G401 (cell line): ENCODE measurements at regions not wholly inside any gene's neighbourhood (a gene's known extent, or its start where the extent isn't known, plus 50 kb on each side); places are given as distances from the start of the nearest gene placed in this dataset.

Source experiments
- DNase-seq: peaks from one replicate; pipeline ENCODE4 v3.0.0-alpha.2; 2015; ENCODE audit warnings: low spot score
- in situ Hi-C: cut with HindIII; loops from 2 replicates; pipeline ENCODE4 v1.10.0; 2016; ENCODE audit warnings: low sequenced_read_pairs, mixed read lengths

DNA sequence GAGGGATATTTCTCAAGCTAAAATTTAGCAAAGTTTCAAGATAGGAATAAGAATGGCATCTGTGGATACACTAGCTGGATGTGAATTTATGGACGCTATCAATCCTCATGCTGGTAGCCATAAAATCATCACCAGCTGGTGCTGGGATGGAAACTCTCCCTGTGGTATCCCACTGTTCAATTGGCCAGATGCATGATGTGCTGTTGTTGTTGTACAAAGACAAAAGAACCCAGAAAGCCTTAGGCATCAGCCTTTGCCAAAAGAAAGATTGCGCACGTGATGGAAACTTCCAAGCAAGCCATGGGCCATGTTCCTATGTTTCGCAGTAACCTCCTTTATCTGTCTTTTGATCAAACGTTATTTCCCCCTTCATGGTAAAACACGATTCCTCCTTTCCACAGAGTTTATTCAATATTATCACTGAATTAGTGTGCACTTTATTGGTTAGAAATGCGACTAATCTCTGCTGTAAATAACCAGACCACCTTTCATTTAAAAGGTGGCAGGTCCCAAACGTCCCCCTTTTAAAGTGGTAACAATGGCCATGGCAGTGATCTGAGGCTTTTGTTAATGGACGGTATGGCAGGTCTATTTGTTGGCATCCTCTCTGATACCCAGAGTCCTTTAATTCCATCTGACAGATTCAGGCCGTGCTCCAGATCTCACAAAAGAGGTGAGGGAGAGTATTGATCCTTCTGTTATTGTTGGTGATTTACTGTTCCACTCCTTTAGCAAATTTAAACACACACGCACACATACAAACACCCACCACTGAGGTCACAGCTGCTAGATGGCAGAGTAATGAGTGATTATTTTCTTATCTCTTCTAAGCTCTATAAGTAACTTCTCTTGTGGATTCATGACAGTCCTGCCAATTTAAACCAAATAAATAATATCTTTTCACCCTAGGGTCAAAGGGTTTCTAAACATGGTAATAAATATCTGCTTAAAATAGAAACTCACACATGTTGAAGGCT is 291.2 kb upstream of the KCNMB2 start:
- DNase-seq = peak; percentile 8
- in situ Hi-C loops = no loop called here

DNA sequence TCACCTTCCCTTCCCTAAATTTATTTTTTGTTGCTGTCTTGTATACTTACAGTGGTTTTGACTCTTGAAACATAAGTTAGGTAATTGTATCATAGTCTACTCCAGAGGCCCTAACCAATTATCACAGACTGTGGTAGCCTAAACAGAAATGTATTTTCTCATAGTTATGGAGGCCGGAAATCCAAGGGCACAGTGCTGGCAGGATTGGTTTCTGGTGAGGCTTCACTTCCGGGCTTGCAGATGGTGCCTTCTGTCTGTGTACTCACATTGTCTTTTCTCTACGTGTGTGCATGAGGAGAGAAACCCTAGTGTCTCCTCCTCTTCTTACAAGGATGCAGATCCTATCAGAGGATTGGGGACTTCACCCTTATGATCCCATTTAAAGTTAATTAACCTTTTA is 290.2 kb upstream of the KCNMB2 start:
- in situ Hi-C loops = no loop called here
- DNase-seq = no peak

DNA sequence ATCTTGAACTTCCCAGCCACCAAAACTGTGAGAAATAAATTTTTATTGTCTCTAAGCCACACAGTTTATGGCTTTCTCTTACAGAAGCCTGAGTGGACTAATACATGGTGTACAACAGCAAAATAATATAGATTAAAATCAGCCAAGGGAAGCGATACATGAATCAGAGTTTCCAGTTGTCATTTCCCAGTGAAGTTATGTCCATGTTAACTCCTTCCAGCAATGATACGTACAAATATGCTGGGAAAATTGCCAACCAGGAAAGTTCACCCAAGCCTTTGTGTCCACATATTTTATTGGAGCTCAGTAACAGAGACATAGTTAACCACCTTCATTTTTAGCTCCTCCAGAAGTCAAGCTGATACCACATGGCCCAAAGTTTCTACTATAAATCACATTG is 280.9 kb upstream of the KCNMB2 start:
- DNase-seq = no peak

DNA sequence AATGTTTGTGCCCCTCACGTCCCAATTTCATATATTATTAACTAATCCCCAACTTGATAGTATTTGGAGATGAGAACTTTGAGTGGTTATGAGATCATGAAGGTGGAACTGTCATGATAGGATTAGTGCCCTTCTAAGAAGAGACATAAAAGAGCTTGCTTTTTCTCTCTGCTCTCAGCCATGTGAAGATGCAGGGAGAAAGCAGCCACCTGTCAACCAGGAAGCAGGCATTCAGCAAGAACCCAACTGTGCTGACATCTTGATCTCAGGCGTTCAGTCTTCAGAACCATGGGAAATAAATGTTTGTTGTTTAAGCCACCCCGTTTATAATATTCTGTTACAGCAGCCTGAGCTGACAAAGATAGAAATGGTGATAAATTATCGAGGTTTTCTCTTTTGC is 278.7 kb upstream of the KCNMB2 start:
- in situ Hi-C loops = no loop called here
- peak; percentile 62 for DNase-seq

More for the DNA sequence above, 280.9 kb upstream of the KCNMB2 start:
- in situ Hi-C loops = no loop called here

DNA sequence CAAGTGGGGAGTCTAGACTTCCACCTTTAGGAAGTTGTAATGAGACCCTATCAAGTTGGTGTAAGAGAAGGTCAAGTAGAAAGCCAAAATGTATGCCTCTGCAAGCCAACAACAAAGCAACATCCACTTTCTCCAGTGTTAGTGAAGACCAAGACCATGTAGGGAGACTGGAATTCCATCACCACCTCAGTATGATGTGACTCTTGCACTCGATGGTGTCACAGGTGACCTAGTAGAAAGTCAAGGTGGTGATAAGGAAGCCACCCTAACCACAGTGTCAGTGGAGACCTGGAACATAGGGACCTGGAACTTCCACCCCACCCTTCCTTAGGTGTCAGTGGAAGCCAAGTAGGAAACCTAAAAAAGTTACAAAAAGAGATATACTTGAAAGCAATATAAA is 278.1 kb upstream of the KCNMB2 start:
- DNase-seq = no peak
- in situ Hi-C loops = no loop called here

DNA sequence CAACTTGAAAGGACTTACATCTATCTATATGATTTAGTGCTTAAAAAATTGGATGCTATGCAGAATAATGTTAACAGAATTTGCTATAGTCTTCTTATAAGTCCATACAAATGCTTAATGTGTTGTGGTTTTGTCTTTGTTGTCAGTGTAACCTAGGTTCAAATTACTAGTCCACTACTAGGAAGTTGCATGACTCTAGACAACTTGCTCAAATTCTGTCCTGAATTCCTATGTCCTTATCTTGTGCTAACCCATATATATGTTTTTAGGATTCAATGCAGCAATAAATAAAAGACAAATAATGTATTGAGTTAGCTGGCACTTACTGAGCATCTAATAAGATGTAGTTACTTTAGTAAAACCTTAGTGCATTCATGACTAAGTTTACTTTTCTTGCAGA is 276.5 kb upstream of the KCNMB2 start:
- DNase-seq = no peak
- in situ Hi-C loops = no loop called here

DNA sequence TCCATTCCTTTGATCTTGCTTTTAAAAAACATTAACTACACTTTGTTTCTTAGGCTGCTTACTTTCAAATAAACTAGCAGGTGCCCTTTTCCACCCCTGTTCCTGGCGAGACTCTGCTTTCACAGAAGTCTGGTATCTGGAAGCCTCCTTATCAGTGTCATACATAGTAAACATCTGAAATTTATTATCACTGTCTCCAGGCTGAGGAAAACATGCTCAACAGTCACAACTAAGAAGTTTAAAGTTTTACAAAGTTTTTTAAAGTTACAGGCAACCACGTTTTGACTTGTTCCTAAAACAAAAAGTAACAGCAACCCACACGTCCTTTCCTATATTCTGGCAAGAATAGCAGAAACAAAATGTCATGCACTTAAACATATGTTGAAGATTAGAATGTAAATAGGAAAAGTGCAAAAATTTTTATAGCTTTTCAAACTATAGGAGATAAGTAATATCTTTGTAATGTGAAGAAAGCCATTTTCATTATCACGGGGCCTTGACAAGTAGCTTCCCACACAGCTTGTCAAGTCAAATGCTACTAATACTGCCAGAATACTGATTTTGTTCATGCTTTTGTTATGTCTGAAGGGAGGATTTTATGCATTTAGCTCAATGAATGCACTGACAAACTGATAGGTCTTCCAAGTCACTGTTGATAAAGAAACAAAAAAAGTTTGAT is 275.2 kb upstream of the KCNMB2 start:
- in situ Hi-C loops = no loop called here

DNA sequence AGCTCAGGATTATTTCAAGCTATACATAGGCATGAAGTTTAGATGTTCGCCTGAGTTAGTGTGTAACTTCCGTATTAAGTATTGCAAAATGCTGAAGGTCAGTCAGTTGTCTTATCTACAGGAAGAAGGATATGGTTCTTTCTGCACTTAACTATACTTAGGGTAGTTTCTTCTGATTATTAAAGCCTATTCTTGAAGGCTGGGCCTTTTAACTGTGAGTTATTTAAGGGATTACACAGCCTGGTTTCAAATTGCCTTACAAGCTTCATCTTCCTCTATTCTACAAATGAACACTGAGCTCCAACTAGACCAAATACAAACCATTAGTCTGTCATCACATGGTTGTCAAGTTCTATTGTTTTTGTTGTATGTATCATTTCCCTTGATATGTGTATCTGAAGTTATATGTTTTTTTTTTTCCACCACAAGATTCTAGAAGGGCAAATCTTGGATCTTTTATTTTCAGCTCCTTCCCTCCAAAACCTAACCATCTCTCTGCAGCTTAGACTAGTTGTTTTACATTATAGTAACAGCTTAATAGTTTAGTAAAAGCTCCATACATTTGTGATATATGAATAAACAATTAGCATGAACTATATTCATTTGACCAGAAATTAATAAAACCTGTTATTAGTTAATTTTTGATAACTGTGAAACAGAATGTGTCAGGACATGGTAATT is 272.9 kb upstream of the KCNMB2 start:
- no peak for DNase-seq
- in situ Hi-C loops = no loop called here

More for the DNA sequence above, 275.2 kb upstream of the KCNMB2 start:
- DNase-seq = no peak

DNA sequence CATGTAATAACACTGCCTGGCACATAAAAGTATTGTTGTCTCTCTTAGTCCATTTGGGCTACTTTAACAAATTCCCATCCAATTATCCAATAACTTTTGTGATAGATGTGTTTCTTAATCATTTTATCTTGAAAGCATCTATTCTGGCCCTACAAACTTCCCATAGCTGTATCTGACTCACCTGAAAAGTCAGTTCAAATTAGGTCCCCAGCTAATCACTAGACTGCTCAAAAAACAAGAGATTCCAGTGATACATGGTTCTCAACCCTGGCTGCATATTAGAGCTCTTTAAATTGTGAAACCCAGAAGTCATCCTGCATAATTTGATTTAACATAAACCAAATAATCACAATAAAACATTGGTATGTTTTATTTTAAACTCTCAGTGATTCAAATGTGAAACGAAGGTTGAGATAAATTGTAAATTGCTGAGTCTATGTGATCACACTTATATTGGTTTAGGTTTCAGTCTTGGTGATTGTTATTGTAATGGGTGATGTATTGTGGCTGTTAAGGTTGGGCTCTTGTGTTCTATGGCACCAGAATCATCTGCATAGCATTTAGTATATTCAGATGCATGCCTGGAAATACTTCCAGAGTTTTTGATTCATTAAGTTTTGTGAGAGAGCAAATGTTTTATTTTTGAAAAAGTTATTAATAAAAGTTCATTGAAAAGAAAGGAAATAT is 268.9 kb upstream of the KCNMB2 start:
- no peak for DNase-seq

DNA sequence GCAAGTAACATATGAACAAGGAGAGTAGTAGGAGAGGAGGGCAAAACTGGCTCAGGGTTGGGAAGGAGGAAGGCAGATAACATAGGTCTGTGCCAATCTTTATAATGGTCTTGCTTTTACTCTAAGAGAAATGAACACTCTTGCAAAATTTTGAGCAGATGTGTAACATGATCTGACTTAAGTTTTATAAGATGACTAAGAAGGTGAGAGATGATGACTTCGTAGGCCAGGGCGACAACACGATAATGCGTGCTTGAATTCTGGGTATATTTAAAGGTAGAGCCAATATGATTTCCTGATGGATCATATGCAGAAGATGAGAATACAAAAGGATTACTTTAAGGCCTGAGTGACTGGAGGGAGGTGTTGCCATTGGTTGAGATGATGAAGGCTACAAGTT is 265.4 kb upstream of the KCNMB2 start:
- DNase-seq = no peak
- in situ Hi-C loops = no loop called here

More for the DNA sequence above, 268.9 kb upstream of the KCNMB2 start:
- in situ Hi-C loops = no loop called here

DNA sequence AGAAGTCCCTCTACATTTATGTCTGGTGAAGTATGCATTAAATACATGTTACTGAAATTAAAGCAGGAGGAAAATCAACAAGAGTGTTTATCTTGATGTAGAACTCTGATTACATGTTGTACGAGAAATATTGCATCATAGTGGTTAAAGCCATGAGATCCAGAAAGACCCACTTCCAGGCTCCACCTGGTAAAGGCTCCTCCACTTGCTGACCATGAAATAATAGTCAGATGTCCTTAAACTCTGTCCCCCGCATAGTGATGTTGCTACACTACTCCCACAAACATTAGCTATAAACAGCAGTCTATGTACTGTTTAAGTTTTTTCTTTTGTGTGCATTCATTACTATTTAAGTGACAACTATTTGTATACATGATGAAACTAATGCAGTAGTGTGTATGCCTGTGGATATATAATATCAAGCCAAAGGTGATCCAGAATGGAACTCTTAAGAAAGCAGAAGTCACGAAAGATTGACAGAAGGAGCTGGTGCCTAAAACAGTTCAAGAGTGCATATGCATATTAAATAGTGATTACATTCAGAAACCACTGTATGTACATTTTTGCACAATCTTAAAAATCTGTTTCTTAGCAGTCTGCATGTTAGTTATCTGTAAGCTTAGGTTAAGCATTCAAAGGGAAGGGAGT is 264.4 kb upstream of the KCNMB2 start:
- in situ Hi-C loops = no loop called here

DNA sequence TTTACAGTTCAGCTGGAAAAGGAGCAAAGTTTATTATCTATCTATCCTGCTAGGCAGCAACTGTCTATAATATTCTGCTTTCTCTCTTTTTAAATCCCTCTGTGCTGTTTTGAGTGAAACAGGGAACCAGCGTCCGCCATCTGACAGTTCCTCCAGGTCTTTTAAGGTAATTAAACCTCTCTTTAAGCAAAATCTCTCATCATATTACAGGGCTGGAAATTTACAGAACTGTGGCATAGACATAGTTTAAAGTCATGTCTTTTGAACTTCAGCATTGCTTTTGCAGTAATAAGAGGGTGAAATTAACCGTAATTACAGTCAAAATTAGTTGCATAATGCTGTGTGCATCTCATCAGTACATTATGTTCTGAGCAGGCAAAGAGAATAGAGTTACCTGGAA is 263.4 kb upstream of the KCNMB2 start:
- in situ Hi-C loops = no loop called here
- no peak for DNase-seq

More for the DNA sequence above, 264.4 kb upstream of the KCNMB2 start:
- DNase-seq = no peak

DNA sequence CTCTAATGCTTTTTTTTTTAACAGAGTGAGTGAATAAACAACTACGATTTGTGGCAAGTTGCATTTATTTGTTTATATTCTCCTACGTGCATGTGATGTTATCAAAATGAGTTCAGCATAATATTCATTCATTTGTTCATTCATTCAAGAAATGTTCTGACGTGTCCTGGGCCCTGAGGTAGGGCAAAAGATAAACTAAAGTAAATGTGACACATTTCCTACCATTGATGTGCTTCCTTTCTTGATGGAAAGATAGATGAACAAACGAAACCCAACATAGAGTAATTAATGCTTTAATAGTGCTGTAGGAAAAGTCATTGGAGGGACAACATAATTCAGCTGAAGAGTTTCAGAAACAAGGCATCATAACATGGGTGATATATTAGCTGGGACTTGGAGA is 261.5 kb upstream of the KCNMB2 start:
- DNase-seq = no peak
- in situ Hi-C loops = no loop called here

DNA sequence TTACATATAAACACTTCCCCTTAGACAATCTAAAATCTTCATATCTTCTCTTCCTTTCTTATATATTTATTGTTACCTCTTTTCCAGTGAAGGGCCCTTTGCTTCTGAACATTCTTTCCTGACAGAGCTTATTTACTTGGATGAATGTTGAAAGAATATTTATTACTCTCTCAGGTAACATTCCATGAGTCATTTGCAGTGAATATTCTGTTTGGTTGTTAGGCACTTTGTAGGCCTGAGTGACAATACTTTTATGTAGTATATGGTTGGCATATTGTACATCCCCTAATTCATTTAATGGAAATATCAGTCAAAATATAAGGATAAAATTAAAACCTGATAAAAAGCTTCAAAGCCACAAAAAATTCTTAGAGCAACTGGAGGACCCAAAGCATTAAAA is 260.9 kb upstream of the KCNMB2 start:
- in situ Hi-C loops = no loop called here
- DNase-seq = no peak

DNA sequence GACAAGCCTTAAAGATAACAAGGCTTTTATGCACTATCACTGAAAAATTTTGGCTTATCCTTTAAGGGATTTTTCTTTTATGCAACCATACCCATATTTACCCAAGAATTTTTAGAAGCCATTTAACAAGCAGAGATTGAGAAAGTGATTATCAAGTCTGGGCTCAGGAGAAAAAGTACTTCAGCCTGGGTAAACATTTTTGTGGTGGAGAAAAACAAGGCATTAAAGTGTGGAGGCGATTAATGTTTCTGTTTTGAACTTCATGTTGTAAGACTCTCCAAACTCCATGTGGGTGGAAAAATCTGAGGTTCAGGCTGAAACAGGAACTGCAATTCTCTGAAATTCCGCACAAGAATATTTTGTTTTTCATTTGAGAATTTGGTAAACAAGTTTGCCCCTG is 260.4 kb upstream of the KCNMB2 start:
- in situ Hi-C loops = no loop called here
- no peak for DNase-seq

DNA sequence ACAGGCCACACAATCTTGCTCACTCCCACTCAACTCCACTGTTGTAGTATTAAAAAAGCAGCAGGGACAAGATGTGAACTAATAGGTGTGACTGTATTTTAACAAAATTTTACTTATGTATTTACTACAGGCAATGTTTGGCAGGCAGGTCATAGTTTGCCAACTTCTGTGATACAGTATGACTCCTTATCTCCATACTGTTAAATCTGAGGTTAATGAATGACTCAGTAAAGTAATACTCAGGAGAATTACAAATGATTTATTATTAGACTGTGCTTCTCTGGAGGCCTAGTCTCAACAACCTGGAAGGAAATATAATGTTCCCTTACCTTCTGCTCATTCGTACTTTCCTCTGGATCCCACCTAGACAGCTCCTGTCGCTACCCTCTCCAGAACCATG is 258.6 kb upstream of the KCNMB2 start:
- in situ Hi-C loops = no loop called here
- DNase-seq = no peak

DNA sequence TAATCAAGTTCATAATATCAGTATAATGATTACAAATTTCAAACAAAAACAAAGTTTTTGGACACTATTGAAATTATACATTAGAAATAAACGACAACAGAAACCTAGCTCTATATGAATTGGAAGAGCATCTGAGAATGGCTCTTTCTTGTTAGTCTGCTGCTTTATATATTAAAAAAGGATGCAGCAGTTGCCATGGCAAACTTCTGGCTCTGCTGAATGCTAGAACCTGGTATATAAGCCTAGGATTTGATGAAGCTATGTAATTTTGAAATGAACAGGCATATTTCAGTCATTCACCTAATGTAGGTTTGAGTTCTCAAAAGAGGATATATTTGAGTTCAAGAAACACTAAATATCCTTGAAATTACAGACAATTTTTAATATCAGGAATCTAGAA is 252.7 kb upstream of the KCNMB2 start:
- DNase-seq = no peak
- in situ Hi-C loops = no loop called here

DNA sequence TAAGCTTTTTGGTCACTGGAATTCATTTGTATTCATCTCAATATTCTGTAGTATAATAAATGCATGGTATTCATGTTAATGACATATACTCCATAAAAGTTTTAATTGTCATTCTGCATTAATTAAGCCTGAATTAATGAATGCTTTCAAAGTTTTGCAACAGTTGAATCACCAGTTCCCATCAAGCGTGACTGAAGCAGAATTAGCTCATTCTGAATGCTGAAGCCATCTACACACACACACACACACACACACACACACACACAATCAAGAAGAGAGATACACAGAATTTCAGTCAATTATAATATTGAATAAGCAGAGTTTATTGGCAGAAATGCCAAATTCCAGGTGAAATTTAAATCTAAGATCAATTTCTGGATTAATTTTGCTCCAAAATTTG is 252.1 kb upstream of the KCNMB2 start:
- in situ Hi-C loops = no loop called here
- DNase-seq = no peak

DNA sequence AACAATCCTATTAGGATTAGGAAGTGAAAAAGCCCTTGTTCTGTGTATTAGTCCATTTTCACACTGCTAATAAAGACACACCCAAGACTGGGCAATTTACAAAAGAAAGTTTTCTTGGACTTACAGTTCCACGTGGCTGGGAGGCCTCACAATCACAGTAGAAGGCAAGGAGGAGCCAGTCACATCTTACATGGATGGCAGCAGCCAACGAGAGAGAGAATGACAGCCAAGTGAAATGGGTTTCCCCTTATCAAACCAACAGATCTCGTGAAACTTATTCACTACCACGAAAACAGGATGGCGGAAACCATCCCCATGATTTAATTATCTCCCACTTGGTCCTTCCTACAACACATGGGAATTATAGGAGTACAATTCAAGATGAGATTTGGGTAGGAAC is 248.2 kb upstream of the KCNMB2 start:
- DNase-seq = no peak
- in situ Hi-C loops = no loop called here
